Right lobe of liver (tissue), 6 donors: ENCODE measurements at regions not wholly inside any gene's neighbourhood (a gene's known extent, or its start where the extent isn't known, plus 50 kb on each side); places are given as distances from the start of the nearest gene placed in this dataset.

Experiments
- ATAC-seq, 4 donors: fragments of 200-7000 bp; cut with Tn5 transposase; one replicate each; pipeline ENCODE4 v1.9.1; 2020; ENCODE audit warnings: mild to moderate bottlenecking in 4 of 4, moderate library complexity in 4 of 4
- DNase-seq, 3 donors: peaks; one replicate each; pipeline ENCODE4 v3.0.0-alpha.2; 2020
- H3K27ac ChIP-seq, 3 donors: fragments of 200-600 bp; one replicate each; pipeline ENCODE4 v1.8.0; 2022
- H3K27me3 ChIP-seq, 2 donors: fragments of 200-600 bp; one replicate each; pipeline ENCODE4 v1.8.0; 2022
- H3K36me3 ChIP-seq, 4 donors: fragments of 200-600 bp; sonication (generic) in 1 of 4; one replicate each; pipeline versions ENCODE4 v1.5.1 to v1.8.0; 2017 to 2022; ENCODE audit warnings: control low read depth in 1 of 4
- H3K4me1 ChIP-seq, 4 donors: fragments of 200-600 bp; sonication (generic) in 1 of 4; one replicate each; pipeline versions ENCODE4 v1.5.1 to v1.8.0; 2017 to 2022; ENCODE audit warnings: control low read depth in 1 of 4
- H3K4me3 ChIP-seq, 3 donors: fragments of 200-600 bp; one replicate each; pipeline ENCODE4 v1.8.0; 2022
- H3K9me3 ChIP-seq, 4 donors: fragments of 200-600 bp; sonication (generic) in 1 of 4; one replicate each; pipeline versions ENCODE4 v1.5.1 to v1.8.0; 2017 to 2022; ENCODE audit warnings: control low read depth in 1 of 4
- POLR2A ChIP-seq: fragments of 450-650 bp; IDR thresholded peaks from one replicate; pipeline ENCODE4 v1.6.1; 2017; ENCODE audit warnings: antibody characterized with exemption, mild to moderate bottlenecking
- WGBS: methylation state at CpG from one replicate; pipeline ENCODE4 v1.1.6; 2018; ENCODE audit warnings: low coverage, low lambda C conversion rate; ENCODE audit not compliant: insufficient coverage; ENCODE audit errors: missing lambda C conversion rate; 5-methylcytosine and 5-hydroxymethylcytosine counted together
- intact Hi-C, 2 donors: fragments of 100-400 bp; cut with DNase I; formaldehyde crosslinking; loops; one replicate each; pipeline versions ENCODE4 v1.11.2 to v1.14.1; 2022
- TF ChIP-seq, protein P1 (sequence below), 4 donors: fragments of 200-600 bp in 3 of 4; fragments of 450-650 bp in 1 of 4; IDR thresholded peaks; one replicate each; pipeline versions ENCODE4 v1.5.1 to v1.8.0; 2016 to 2022; ENCODE audit warnings: antibody characterized with exemption in 4 of 4, mild to moderate bottlenecking in 2 of 4
- donor health status: DM: no; HTN: yes; CAD: no.
- donor health status: DM: no; HTN: no; CAD: no.
- donor health status: DM: no; HTN: no; CAD: no.
- donor health status: DM: no; HTN: yes; CAD: no.
- donor health status: DM: no; HTN: yes; CAD: no.

DNA sequence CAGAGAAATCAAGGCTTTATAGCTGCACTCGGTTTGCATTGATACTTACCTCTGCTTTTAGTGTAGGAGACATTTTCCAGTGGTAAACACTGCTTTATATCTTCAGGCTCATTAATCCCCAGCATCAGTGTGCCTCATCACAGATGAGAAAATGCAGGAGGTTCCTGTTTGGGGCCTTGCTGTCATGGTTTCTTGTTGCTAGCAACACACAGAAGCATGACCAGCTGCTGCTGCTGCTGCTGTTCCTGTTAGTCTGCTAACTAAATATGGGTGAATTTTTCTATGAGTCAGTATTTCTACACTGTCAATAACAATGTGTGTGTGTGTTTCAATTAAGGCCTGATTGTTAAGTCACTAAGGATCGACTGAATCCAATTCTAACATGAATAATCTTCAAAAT, 85.8 kb upstream of the RGS1 start:
- no peak overlapping the region for H3K4me3 ChIP-seq
- peaks cover 0 to 5% (median 2%) of the 10 kb centered on the region in 4 donors for H3K4me1 ChIP-seq
- no peaks in the 10 kb centered on the region for H3K27me3 ChIP-seq
- H3K36me3 ChIP-seq = no peaks in the 10 kb centered on the region
- 72% methylated on average over 2 of the region's 2 CpGs for WGBS
- TF ChIP-seq POLR2A = no peak
- TF ChIP-seq, protein P1, sequence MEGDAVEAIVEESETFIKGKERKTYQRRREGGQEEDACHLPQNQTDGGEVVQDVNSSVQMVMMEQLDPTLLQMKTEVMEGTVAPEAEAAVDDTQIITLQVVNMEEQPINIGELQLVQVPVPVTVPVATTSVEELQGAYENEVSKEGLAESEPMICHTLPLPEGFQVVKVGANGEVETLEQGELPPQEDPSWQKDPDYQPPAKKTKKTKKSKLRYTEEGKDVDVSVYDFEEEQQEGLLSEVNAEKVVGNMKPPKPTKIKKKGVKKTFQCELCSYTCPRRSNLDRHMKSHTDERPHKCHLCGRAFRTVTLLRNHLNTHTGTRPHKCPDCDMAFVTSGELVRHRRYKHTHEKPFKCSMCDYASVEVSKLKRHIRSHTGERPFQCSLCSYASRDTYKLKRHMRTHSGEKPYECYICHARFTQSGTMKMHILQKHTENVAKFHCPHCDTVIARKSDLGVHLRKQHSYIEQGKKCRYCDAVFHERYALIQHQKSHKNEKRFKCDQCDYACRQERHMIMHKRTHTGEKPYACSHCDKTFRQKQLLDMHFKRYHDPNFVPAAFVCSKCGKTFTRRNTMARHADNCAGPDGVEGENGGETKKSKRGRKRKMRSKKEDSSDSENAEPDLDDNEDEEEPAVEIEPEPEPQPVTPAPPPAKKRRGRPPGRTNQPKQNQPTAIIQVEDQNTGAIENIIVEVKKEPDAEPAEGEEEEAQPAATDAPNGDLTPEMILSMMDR (IDR thresholded peaks at IDR 0.05) = no peak
- ATAC-seq (peak in 2 of 4 donors; percentile 13 to 43), DNase-seq (no peak)
- H3K27ac ChIP-seq = no peak overlapping the region
- H3K9me3 ChIP-seq = no peaks in the 10 kb centered on the region
- intact Hi-C loops = no loop called here

DNA sequence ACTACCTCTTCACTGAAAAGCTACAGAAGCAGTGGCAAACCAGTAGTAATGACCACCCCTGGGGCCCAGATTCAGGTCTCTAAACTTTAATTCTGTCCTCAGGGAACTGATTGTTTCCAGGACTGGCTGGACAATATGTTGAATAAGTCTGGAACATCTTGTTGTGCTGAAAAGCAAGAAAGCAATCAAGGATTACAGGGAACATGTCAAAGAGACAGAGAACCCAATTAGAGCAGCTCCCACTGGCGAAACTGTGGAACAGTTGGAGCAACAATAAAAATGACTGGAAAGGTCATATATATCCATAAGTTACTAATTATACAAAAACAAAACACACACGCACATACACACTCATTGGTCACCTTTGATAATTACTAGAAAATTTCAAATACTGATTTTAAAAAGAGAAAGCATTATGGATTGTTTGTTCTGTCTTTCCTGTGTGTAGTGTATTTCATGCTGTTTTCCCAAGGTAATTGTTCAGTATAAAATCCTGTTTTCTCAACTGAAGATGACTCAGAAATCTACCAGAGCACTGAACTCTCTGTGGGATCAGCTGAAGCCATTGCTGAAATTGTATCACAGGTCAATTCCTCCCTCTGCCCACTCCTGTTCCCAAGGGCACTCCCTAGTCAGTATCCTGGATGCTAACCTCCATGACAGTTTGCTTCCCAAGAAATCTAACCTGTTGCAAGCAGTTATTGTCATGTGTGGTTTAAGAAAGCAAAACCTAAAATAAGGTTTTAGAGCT, 83.6 kb upstream of the RGS1 start:
- H3K9me3 ChIP-seq = no peaks in the 10 kb centered on the region
- no peaks in the 10 kb centered on the region for H3K36me3 ChIP-seq
- H3K4me1 ChIP-seq = no peaks in the 10 kb centered on the region
- TF ChIP-seq POLR2A = no peak
- TF ChIP-seq, protein P1 (IDR thresholded peaks at IDR 0.05) = no peak
- no peaks in the 10 kb centered on the region for H3K27me3 ChIP-seq
- intact Hi-C loops = no loop called here
- DNase-seq (no peak), ATAC-seq (peak in 1 of 4 donors; percentile 64)
- 80% methylated on average over 2 of the region's 2 CpGs for WGBS
- H3K27ac ChIP-seq = no peak overlapping the region
- no peak overlapping the region for H3K4me3 ChIP-seq

DNA sequence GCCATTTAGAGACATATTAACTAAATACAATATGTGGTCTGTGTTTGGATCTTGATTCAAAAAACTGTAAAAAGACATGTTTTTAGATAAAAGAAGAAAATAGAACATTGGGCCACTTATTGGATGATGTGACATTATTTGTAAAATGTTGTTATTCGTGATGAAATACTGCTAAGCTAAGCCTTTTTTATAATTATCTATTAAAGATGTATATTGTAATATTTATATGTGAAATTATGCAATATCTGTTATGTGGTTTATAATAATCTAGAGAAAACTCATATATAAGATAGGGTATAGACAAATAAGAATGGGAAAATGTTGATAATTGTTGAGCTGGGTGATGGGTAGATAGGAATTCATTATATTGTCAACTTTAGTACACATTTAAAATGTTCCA, 82.0 kb upstream of the RGS1 start:
- WGBS = 79% methylated on average over 1 of the region's 1 CpG
- Histone ChIP-seq H3K36me3 (no peaks in the 10 kb centered on the region), H3K27ac (no peak overlapping the region)

DNA sequence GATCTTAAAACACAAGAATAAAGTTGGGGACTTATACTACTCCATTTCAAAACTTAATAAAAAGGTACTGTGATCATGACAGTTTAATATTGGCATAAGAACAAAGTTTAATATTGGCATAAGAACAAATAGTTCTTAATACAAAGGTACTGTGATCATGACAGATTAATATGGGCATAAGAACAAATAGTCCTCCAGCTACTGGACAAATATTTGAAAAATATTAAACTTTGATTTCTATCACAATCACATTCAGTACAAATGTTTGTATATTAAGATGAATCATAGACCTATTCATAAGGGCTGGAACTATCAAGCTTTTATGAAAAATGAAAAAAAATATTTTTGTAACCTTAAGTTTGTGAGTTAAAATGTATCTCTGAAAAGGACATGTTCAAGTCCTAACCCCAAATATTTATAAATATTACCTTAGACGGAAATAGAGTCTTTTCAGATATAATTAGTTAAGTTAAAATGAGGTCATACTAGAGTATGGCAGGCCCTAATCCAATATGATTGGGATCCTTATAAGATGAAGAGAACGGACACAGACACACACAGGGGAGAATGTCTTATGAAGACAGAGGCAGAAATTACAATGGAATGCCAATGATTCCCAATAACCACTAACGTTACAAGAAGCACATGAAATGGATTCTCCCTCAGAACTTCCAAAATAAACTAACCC, 79.1 kb upstream of the RGS1 start:
- no peaks in the 10 kb centered on the region for H3K36me3 ChIP-seq
- no peaks in the 10 kb centered on the region for H3K27me3 ChIP-seq
- DNase-seq (no peak), ATAC-seq (no peak)
- H3K4me3 ChIP-seq = no peak overlapping the region
- intact Hi-C loops = no loop called here
- WGBS = 76% methylated on average over 3 of the region's 3 CpGs
- H3K9me3 ChIP-seq = no peaks in the 10 kb centered on the region
- H3K27ac ChIP-seq = no peak overlapping the region
- no peaks in the 10 kb centered on the region for H3K4me1 ChIP-seq
- TF ChIP-seq, protein P1 (IDR thresholded peaks at IDR 0.05) = no peak
- no peak for TF ChIP-seq POLR2A

More for the DNA sequence above, 82.0 kb upstream of the RGS1 start:
- Histone ChIP-seq H3K4me3 (no peak overlapping the region), H3K27me3 (no peaks in the 10 kb centered on the region), H3K9me3 (no peaks in the 10 kb centered on the region), H3K4me1 (no peaks in the 10 kb centered on the region)
- DNase-seq (no peak), ATAC-seq (no peak)
- TF ChIP-seq, protein P1 (IDR thresholded peaks at IDR 0.05) = no peak
- no peak for TF ChIP-seq POLR2A
- intact Hi-C loops = no loop called here
